Gastrocnemius medialis (tissue), 4 donors: ENCODE measurements at regions not wholly inside any gene's neighbourhood (a gene's known extent, or its start where the extent isn't known, plus 50 kb on each side); places are given as distances from the start of the nearest gene placed in this dataset.

Experiments used
- ATAC-seq, 2 donors: fragments of 150-250 bp; one replicate each; pipeline ENCODE4 v1.9.1; 2016
- DNase-seq, 2 donors: peaks; one replicate each; pipeline ENCODE4 v3.0.0-alpha.2; 2019
- H3K27ac ChIP-seq, 4 donors: fragments of 200-600 bp; sonication (generic); 1 replicate in 1 of 4; 2 replicates in 3 of 4; pipeline ENCODE4 v1.5.1; 2016 to 2018; ENCODE audit warnings: mild to moderate bottlenecking in 2 of 4, moderate library complexity in 1 of 4
- H3K27me3 ChIP-seq, 3 donors: fragments of 200-600 bp; sonication (generic) in 2 of 3; 1 replicate in 1 of 3; 2 replicates in 2 of 3; pipeline versions ENCODE4 v1.5.1 to v1.6.0; 2016 to 2019; ENCODE audit warnings: mild to moderate bottlenecking in 1 of 3, moderate library complexity in 1 of 3
- H3K36me3 ChIP-seq, 2 donors: fragments of 200-600 bp; sonication (generic) in 1 of 2; one replicate each; pipeline ENCODE4 v1.5.1; 2017 to 2018
- H3K4me1 ChIP-seq, 2 donors: fragments of 200-600 bp; sonication (generic) in 1 of 2; one replicate each; pipeline ENCODE4 v1.5.1; 2016 to 2017; ENCODE audit warnings: mild to moderate bottlenecking in 2 of 2
- H3K4me3 ChIP-seq, 4 donors: fragments of 200-600 bp; sonication (generic) in 3 of 4; 1 replicate in 1 of 4; 2 replicates in 3 of 4; pipeline ENCODE4 v1.5.1; 2016 to 2019; ENCODE audit warnings: mild to moderate bottlenecking in 2 of 4
- H3K9me3 ChIP-seq, 3 donors: fragments of 200-600 bp; sonication (generic) in 2 of 3; 1 replicate in 1 of 3; 2 replicates in 2 of 3; pipeline ENCODE4 v1.5.1; 2016 to 2019
- CTCF ChIP-seq, 5 experiments: fragments of 450-650 bp in 3 of 5; fragments of 200-600 bp in 2 of 5; sonication (generic) in 2 of 5; IDR thresholded peaks in 4 of 5; conservative IDR thresholded peaks in 1 of 5; 1 replicate in 4 of 5; 2 replicates in 1 of 5; pipeline ENCODE4 v1.5.1; 2016 to 2019; ENCODE audit warnings: antibody characterized with exemption in 5 of 5, mild to moderate bottlenecking in 3 of 5, moderate library complexity in 3 of 5
- POLR2A ChIP-seq, 2 donors: fragments of 450-650 bp; IDR thresholded peaks; one replicate each; pipeline ENCODE4 v1.6.1; 2017; ENCODE audit warnings: antibody characterized with exemption in 2 of 2, mild to moderate bottlenecking in 2 of 2, moderate library complexity in 2 of 2
- in situ Hi-C, 4 donors: fragments of 200-750 bp; cut with MboI; loops; one replicate each; pipeline versions ENCODE4 v1.15.0 to v1.8.0; 2017; ENCODE audit warnings: low sequenced_read_pairs in 4 of 4
- intact Hi-C: fragments of 100-400 bp; cut with DNase I; formaldehyde crosslinking; loops from one replicate; pipeline ENCODE4 v1.15.1; 2023; ENCODE audit warnings: low total_unique reads

- in situ Hi-C loops: no loop called here
- ATAC-seq: no peak
- Histone ChIP-seq H3K27me3 (no peaks in the 10 kb centered on the region), H3K4me3 (no peak overlapping the region), H3K36me3 (no peaks in the 10 kb centered on the region), H3K9me3 (no peaks in the 10 kb centered on the region), H3K4me1 (no peaks in the 10 kb centered on the region), H3K27ac (no peak overlapping the region)
- no peak for TF ChIP-seq CTCF (IDR thresholded peaks at IDR 0.05 in 4 of 5, conservative IDR thresholded peaks at IDR 0.05 in 1 of 5)
- TF ChIP-seq POLR2A (IDR thresholded peaks at IDR 0.05): no peak
- intact Hi-C loops: no loop called here
- DNase-seq: no peak
Observed at GRCh38 chr5:40071870-40072269, 607.8 kb upstream of the PTGER4 start.

DNA sequence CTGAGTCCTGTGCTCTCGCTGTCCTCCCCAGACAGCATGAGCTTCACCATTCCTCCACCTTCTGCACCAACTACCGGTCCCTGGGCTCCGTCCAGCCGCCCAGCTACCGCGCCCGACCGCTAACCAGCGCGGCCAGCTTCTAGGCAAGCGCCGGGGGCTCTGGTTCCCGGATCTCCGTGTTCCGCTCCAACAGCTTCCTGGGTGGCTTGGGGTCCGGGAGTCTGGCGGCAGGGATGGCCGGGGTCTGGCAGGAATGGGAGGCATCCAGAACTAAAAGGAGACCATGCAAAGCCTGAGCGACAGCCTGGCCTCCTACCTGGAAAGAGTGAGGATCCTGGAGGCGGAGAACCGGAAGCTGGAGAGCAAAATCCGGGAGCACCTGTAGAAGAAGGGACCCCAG is 613.1 kb upstream of the PTGER4 start:
- intact Hi-C loops (no loop called here), in situ Hi-C loops (no loop called here)

DNA sequence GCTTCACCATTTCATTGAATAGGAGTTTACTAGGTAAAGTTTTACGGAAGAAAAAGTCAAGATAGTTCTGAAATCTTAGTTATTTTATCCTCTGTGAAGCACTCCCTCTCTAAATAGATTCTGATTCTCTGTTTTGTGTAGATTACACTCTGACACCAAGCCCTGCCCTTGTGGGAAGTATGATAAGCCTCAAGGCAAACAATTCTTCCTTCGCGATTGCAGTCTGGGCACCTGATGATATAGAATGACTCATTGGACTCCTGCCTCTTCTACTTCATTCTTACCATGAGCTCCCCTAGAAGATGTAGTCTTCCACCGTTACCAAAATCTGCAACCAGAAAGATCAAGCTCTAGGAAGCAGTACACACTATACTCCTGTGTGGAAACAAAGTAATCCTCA is 626.9 kb upstream of the PTGER4 start:
- no peak for DNase-seq
- no peak for TF ChIP-seq POLR2A (IDR thresholded peaks at IDR 0.05)
- TF ChIP-seq CTCF (IDR thresholded peaks at IDR 0.05 in 4 of 5, conservative IDR thresholded peaks at IDR 0.05 in 1 of 5): no peak
- intact Hi-C loops: no loop called here
- Histone ChIP-seq H3K4me3 (no peak overlapping the region), H3K27ac (no peak overlapping the region), H3K27me3 (no peaks in the 10 kb centered on the region), H3K36me3 (no peaks in the 10 kb centered on the region), H3K9me3 (no peaks in the 10 kb centered on the region), H3K4me1 (no peaks in the 10 kb centered on the region)
- ATAC-seq: no peak
- in situ Hi-C loops: no loop called here

More for the DNA sequence above, 613.1 kb upstream of the PTGER4 start:
- DNase-seq (no peak), ATAC-seq (no peak)
- Histone ChIP-seq H3K4me1 (no peaks in the 10 kb centered on the region), H3K27ac (no peak overlapping the region), H3K27me3 (no peaks in the 10 kb centered on the region), H3K4me3 (no peak overlapping the region), H3K36me3 (no peaks in the 10 kb centered on the region), H3K9me3 (no peaks in the 10 kb centered on the region)
- no peak for TF ChIP-seq POLR2A (IDR thresholded peaks at IDR 0.05)
- no peak for TF ChIP-seq CTCF (IDR thresholded peaks at IDR 0.05 in 4 of 5, conservative IDR thresholded peaks at IDR 0.05 in 1 of 5)

DNA sequence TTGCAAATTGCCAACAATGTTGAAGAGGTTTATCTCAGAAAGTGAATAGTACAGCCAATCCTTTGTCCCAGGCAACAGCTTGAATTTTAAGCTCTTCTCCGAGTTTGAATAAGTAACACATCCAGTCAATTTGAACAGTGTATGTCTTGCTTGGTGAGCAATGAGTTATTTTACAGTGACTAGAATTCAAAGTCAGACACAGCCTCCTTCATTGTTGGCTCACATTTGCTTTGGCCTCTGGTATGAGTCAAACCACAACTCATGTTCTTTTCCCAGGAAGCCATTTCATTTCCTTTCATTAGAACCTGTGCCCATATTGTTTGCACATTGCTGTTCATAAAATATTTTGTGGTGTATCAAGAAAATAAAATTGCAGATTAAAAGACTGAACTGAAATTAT is 622.0 kb upstream of the DAB2 start:
- no peaks in the 10 kb centered on the region for H3K36me3 ChIP-seq
- no peaks in the 10 kb centered on the region for H3K4me1 ChIP-seq
- no peaks in the 10 kb centered on the region for H3K27me3 ChIP-seq
- no peak for DNase-seq
- no peak for ATAC-seq
- no peak overlapping the region for H3K4me3 ChIP-seq
- no peak overlapping the region for H3K27ac ChIP-seq
- no peaks in the 10 kb centered on the region for H3K9me3 ChIP-seq
- in situ Hi-C loops (no loop called here), intact Hi-C loops (no loop called here)
- TF ChIP-seq POLR2A (IDR thresholded peaks at IDR 0.05) (no peak), CTCF (IDR thresholded peaks at IDR 0.05 in 4 of 5, conservative IDR thresholded peaks at IDR 0.05 in 1 of 5) (no peak)

- H3K36me3 ChIP-seq: no peaks in the 10 kb centered on the region
- H3K4me3 ChIP-seq: no peak overlapping the region
- intact Hi-C loops (no loop called here), in situ Hi-C loops (no loop called here)
- no peaks in the 10 kb centered on the region for H3K4me1 ChIP-seq
- H3K9me3 ChIP-seq: no peaks in the 10 kb centered on the region
- no peak for ATAC-seq
- no peak for TF ChIP-seq POLR2A (IDR thresholded peaks at IDR 0.05)
- no peak for TF ChIP-seq CTCF (IDR thresholded peaks at IDR 0.05 in 4 of 5, conservative IDR thresholded peaks at IDR 0.05 in 1 of 5)
- H3K27ac ChIP-seq: no peak overlapping the region
- DNase-seq: no peak
- H3K27me3 ChIP-seq: no peaks in the 10 kb centered on the region
Observed at GRCh38 chr5:40045429-40045828, 620.6 kb upstream of the DAB2 start.
